HCT116 (cell line): ENCODE measurements at regions not wholly inside any gene's neighbourhood (a gene's known extent, or its start where the extent isn't known, plus 50 kb on each side); places are given as distances from the start of the nearest gene placed in this dataset.

ENCODE experiments used
- ATAC-seq: fragments of 200-7000 bp; cut with Tn5 transposase; 2 replicates; pipeline ENCODE4 v1.9.1; 2020; ENCODE audit warnings: mild to moderate bottlenecking, moderate library complexity
- BruUV-seq: library from RNA; stranded (reverse); fragments of 400-500 nt; replicated peaks from 2 replicates; lab custom pipeline; 2021; lab: Mats Ljungman, UMichigan
- CTCF ChIA-PET: fragments of 300-600 bp; sonication (Branson Sonifier 250); formaldehyde crosslinking; loops from one replicate; lab custom pipeline; 2021; ENCODE audit warnings: antibody characterized with exemption; lab: Charles Lee
- POLR2A ChIA-PET: fragments of 300-600, 350-600 bp; sonication (Branson Sonifier 250); formaldehyde crosslinking; loops from one replicate; lab custom pipeline; 2021; ENCODE audit warnings: antibody characterized with exemption; lab: Charles Lee
- RAD21 ChIA-PET, 2 experiments: fragments of 300-600 bp; sonication (Branson Sonifier 250); formaldehyde crosslinking; loops; one replicate each; lab custom pipeline; 2023; ENCODE audit warnings: low total read pairs in 2 of 2; ENCODE audit not compliant: uncharacterized antibody in 2 of 2, unreplicated experiment in 2 of 2, low non-redundant PET in 1 of 2; lab: Charles Lee
- DNase-seq: peaks from one replicate; pipeline ENCODE4 v3.0.0-alpha.2; 2010; ENCODE audit warnings: low read depth, low spot score
- H2AFZ ChIP-seq: fragments of 200-600 bp; shearing (Covaris generic), sonication (generic); 2 replicates; pipeline ENCODE4 v1.6.1; 2017; ENCODE audit warnings: low read depth, mixed run types, mixed read lengths, antibody characterized with exemption, low read length; ENCODE audit not compliant: poor library complexity, severe bottlenecking
- H3K27ac ChIP-seq: 2 replicates; pipeline ENCODE4 v1.5.1; 2012; ENCODE audit warnings: low read depth, low read length
- H3K27me3 ChIP-seq: fragments of 200-600 bp; sonication (generic); 2 replicates; pipeline ENCODE4 v1.6.1; 2016; ENCODE audit warnings: mixed run types, low read length, mixed read lengths; ENCODE audit not compliant: insufficient read depth
- H3K36me3 ChIP-seq, 2 experiments: fragments of 200-500 bp in 1 of 2; fragments of 200-600 bp in 1 of 2; sonication (Bioruptor generic) in 1 of 2; sonication (generic) in 1 of 2; 2 replicates each; pipeline versions ENCODE4 v1.5.1 to v1.6.1; 2014 to 2016; ENCODE audit warnings: low read length in 2 of 2, inconsistent platforms in 1 of 2, mixed read lengths in 1 of 2, mixed run types in 1 of 2; ENCODE audit not compliant: insufficient read depth in 2 of 2, control insufficient read depth in 1 of 2
- H3K4me1 ChIP-seq, 2 experiments: fragments of 200-600 bp in 1 of 2; sonication (generic) in 1 of 2; 2 replicates each; pipeline versions ENCODE4 v1.5.1 to v1.6.1; 2012 to 2017; ENCODE audit warnings: low read length in 2 of 2, inconsistent platforms in 1 of 2, mild to moderate bottlenecking in 1 of 2, mixed read lengths in 1 of 2, mixed run types in 1 of 2, moderate library complexity in 1 of 2; ENCODE audit not compliant: insufficient read depth in 2 of 2, control insufficient read depth in 1 of 2
- H3K4me2 ChIP-seq: fragments of 200-600 bp; sonication (generic); 2 replicates; pipeline ENCODE4 v1.6.1; 2017; ENCODE audit warnings: mixed run types, low read length, mixed read lengths
- H3K4me3 ChIP-seq, 2 experiments: fragments of 200-600 bp in 1 of 2; sonication (generic) in 1 of 2; replicated peaks in 1 of 2; 2 replicates each; pipeline ENCODE4 v1.5.1; 2011 to 2016; ENCODE audit warnings: low read length in 2 of 2, control low read depth in 1 of 2, low read depth in 1 of 2, mild to moderate bottlenecking in 1 of 2, mixed read lengths in 1 of 2, mixed run types in 1 of 2
- H3K79me2 ChIP-seq: fragments of 200-600 bp; sonication (generic); 2 replicates; pipeline ENCODE4 v1.6.1; 2017; ENCODE audit warnings: mild to moderate bottlenecking, mixed run types, low read length, moderate library complexity, mixed read lengths; ENCODE audit not compliant: insufficient read depth
- H3K9ac ChIP-seq: fragments of 200-600 bp; sonication (generic); 2 replicates; pipeline ENCODE4 v1.6.1; 2016; ENCODE audit warnings: low read length, mixed read lengths
- H3K9me2 ChIP-seq: fragments of 200-600 bp; sonication (generic), shearing (Covaris generic); 2 replicates; pipeline ENCODE4 v1.6.1; 2017; ENCODE audit warnings: mixed run types, mild to moderate bottlenecking, moderate library complexity; ENCODE audit not compliant: insufficient read depth
- H3K9me3 ChIP-seq, 2 experiments: fragments of 200-500 bp in 1 of 2; fragments of 200-600 bp in 1 of 2; sonication (Bioruptor generic) in 1 of 2; sonication (generic) in 1 of 2; 2 replicates each; pipeline ENCODE4 v1.6.1; 2014 to 2017; ENCODE audit warnings: low read length in 2 of 2, mixed read lengths in 2 of 2, inconsistent platforms in 1 of 2, low read depth in 1 of 2, mild to moderate bottlenecking in 1 of 2, mixed run types in 1 of 2, moderate library complexity in 1 of 2; ENCODE audit not compliant: control insufficient read depth in 1 of 2, insufficient read depth in 1 of 2
- H4K20me1 ChIP-seq: fragments of 200-600 bp; sonication (generic), shearing (Covaris generic); 2 replicates; pipeline ENCODE4 v1.6.1; 2017; ENCODE audit warnings: mixed run types, mild to moderate bottlenecking, moderate library complexity; ENCODE audit not compliant: insufficient read depth
- CTCF ChIP-seq, 3 experiments: fragments of 200-600 bp in 1 of 3; sonication (generic) in 1 of 3; IDR thresholded peaks in 2 of 3; conservative IDR thresholded peaks in 1 of 3; 2 replicates each; pipeline ENCODE4 v1.5.1; 2012 to 2017; ENCODE audit warnings: low read depth in 2 of 3, low read length in 2 of 3, antibody characterized with exemption in 1 of 3, borderline replicate concordance in 1 of 3, control low read depth in 1 of 3, mild to moderate bottlenecking in 1 of 3, mixed read lengths in 1 of 3, mixed run types in 1 of 3, moderate library complexity in 1 of 3; ENCODE audit not compliant: insufficient read depth in 1 of 3
- POLR2AphosphoS5 ChIP-seq: IDR thresholded peaks from 2 replicates; pipeline ENCODE4 v1.6.1; 2011; ENCODE audit warnings: mild to moderate bottlenecking, low read depth, low read length, moderate library complexity
- REST ChIP-seq: IDR thresholded peaks from 2 replicates; pipeline ENCODE4 v1.6.1; 2012; ENCODE audit warnings: low read depth
- SIN3A ChIP-seq: IDR thresholded peaks from 2 replicates; pipeline ENCODE4 v1.6.1; 2012; ENCODE audit warnings: low read depth
- SP1 ChIP-seq: IDR thresholded peaks from 2 replicates; pipeline ENCODE4 v1.6.1; 2012; ENCODE audit warnings: low read depth
- YY1 ChIP-seq: IDR thresholded peaks from 2 replicates; pipeline ENCODE4 v1.6.1; 2011; ENCODE audit warnings: low read length, low read depth, moderate library complexity, mild to moderate bottlenecking; ENCODE audit not compliant: insufficient replicate concordance; ENCODE audit errors: extremely low read depth
- ZFX ChIP-seq: fragments of 450-650 bp; IDR thresholded peaks from 2 replicates; pipeline ENCODE4 v1.6.1; 2017
- ZNF274 ChIP-seq: fragments of 200-500 bp; sonication (Bioruptor generic); IDR thresholded peaks from 2 replicates; pipeline ENCODE4 v1.6.1; 2014; ENCODE audit warnings: mild to moderate bottlenecking, low read depth, low read length, inconsistent platforms
- intact Hi-C: fragments of 100-400 bp; cut with micrococcal nuclease; formaldehyde crosslinking; loops from 2 replicates; pipeline ENCODE4 v1.10.0; 2022

GRCh38 chr5:135251093-135251492 is 147.9 kb downstream of the MACROH2A1 start:
- Histone ChIP-seq H2AFZ (no peak overlapping the region), H3K27me3 (no peaks in the 10 kb centered on the region), H3K27ac (no peak overlapping the region), H3K4me3 (no peak overlapping the region), H3K9me3 (no peaks in the 10 kb centered on the region), H3K79me2 (no peaks in the 10 kb centered on the region)
- ChIA-PET CTCF (no interaction called here), POLR2A (no interaction called here)
- no peak for TF ChIP-seq SIN3A
- TF ChIP-seq, all 23 proteins: peak for 0
- H3K4me2 ChIP-seq = no peak overlapping the region
- no peaks in the 10 kb centered on the region for H3K36me3 ChIP-seq
- intact Hi-C loops = no loop called here
- DNase-seq = no peak
- no peaks in the 10 kb centered on the region for H4K20me1 ChIP-seq
- H3K9me2 ChIP-seq = no peaks in the 10 kb centered on the region
- no peak for ATAC-seq
- H3K4me1 ChIP-seq = peaks cover 28 to 50% of the 10 kb centered on the region in 2 experiments
- RAD21 ChIA-PET = no interaction called here
- no peak overlapping the region for H3K9ac ChIP-seq
- BruUV-seq = no TSS peak

- RAD21 ChIA-PET = no interaction called here
Measured at GRCh38 chr5:135250671-135251070, 148.4 kb downstream of the MACROH2A1 start.

More at GRCh38 chr5:135250671-135251070, 148.4 kb downstream of the MACROH2A1 start:
- Histone ChIP-seq H3K27ac (no peak overlapping the region), H3K27me3 (no peaks in the 10 kb centered on the region), H3K4me1 (peaks cover 32 to 53% of the 10 kb centered on the region in 2 experiments), H3K79me2 (no peaks in the 10 kb centered on the region), H2AFZ (no peak overlapping the region), H3K9ac (no peak overlapping the region), H3K9me2 (no peaks in the 10 kb centered on the region), H3K9me3 (no peaks in the 10 kb centered on the region), H4K20me1 (no peaks in the 10 kb centered on the region), H3K4me2 (no peak overlapping the region), H3K4me3 (no peak overlapping the region), H3K36me3 (no peaks in the 10 kb centered on the region)
- intact Hi-C loops = no loop called here
- ChIA-PET POLR2A (no interaction called here), CTCF (no interaction called here)
- no peak for ATAC-seq
- TF ChIP-seq ZNF274 = no peak
- TF ChIP-seq ZFX = no peak
- TF ChIP-seq YY1 = no peak
- no peak for TF ChIP-seq SP1
- TF ChIP-seq POLR2AphosphoS5 = no peak
- no peak for TF ChIP-seq CTCF (IDR thresholded peaks at IDR 0.05 in 2 of 3, conservative IDR thresholded peaks at IDR 0.05 in 1 of 3; ENCODE audit: borderline replicate concordance in 1 of 3, insufficient read depth in 1 of 3, low read depth in 2 of 3, low read length in 2 of 3)
- no peak for TF ChIP-seq REST
- DNase-seq = no peak
- no TSS peak for BruUV-seq
